Neural cell (in vitro differentiated cells): ENCODE measurements at regions not wholly inside any gene's neighbourhood (a gene's known extent, or its start where the extent isn't known, plus 50 kb on each side); places are given as distances from the start of the nearest gene placed in this dataset.

Experiments used
- H2AFZ ChIP-seq: fragments of 200-600, 300-800 bp; sonication (generic), shearing (Covaris generic); 2 replicates; pipeline ENCODE4 v1.6.0; 2014; ENCODE audit warnings: low read depth, mild to moderate bottlenecking, antibody characterized with exemption, low read length, moderate library complexity
- H3F3A ChIP-seq: fragments of 200-600 bp; shearing (Covaris generic); 2 replicates; pipeline ENCODE4 v1.6.1; 2016; ENCODE audit warnings: mild to moderate bottlenecking, moderate library complexity, mixed read lengths, antibody characterized with exemption, low read length; ENCODE audit not compliant: insufficient read depth, poor library complexity, severe bottlenecking
- H3K27ac ChIP-seq: fragments of 200-600, 300-800 bp; sonication (generic), shearing (Covaris generic); 2 replicates; pipeline ENCODE4 v1.5.1; 2014; ENCODE audit warnings: mild to moderate bottlenecking, low read length, moderate library complexity
- H3K27me3 ChIP-seq: fragments of 300-800, 200-600 bp; sonication (generic), shearing (Covaris generic); 2 replicates; pipeline ENCODE4 v1.6.0; 2014; ENCODE audit warnings: mild to moderate bottlenecking, low read depth, low read length, moderate library complexity; ENCODE audit not compliant: insufficient read depth
- H3K36me3 ChIP-seq: fragments of 300-800, 200-600 bp; sonication (generic), shearing (Covaris generic); 2 replicates; pipeline ENCODE4 v1.5.1; 2014; ENCODE audit warnings: mild to moderate bottlenecking, antibody characterized with exemption, low read length, moderate library complexity; ENCODE audit not compliant: insufficient read depth
- H3K4me2 ChIP-seq: fragments of 300-800, 200-600 bp; sonication (generic), shearing (Covaris generic); 2 replicates; pipeline ENCODE4 v1.6.0; 2014; ENCODE audit warnings: mild to moderate bottlenecking, low read length
- H3K4me3 ChIP-seq: fragments of 300-800, 200-600 bp; sonication (generic), shearing (Covaris generic); 2 replicates; pipeline ENCODE4 v1.5.1; 2014; ENCODE audit warnings: mild to moderate bottlenecking, low read length, moderate library complexity
- H3K79me2 ChIP-seq: fragments of 200-600 bp; shearing (Covaris generic); replicated peaks from 2 replicates; pipeline ENCODE4 v1.6.0; 2014; ENCODE audit warnings: mild to moderate bottlenecking, low read length, moderate library complexity; ENCODE audit not compliant: insufficient read depth
- H3K9ac ChIP-seq: fragments of 300-800, 200-600 bp; sonication (generic), shearing (Covaris generic); 2 replicates; pipeline ENCODE4 v1.6.1; 2016; ENCODE audit warnings: mild to moderate bottlenecking, low read length, mixed read lengths
- H3K9me2 ChIP-seq: fragments of 200-600 bp; shearing (Covaris generic); 2 replicates; pipeline ENCODE4 v1.6.1; 2016; ENCODE audit warnings: mild to moderate bottlenecking, low read length, mixed read lengths; ENCODE audit not compliant: insufficient read depth
- H3K9me3 ChIP-seq: fragments of 200-600, 300-800 bp; sonication (generic), shearing (Covaris generic); 2 replicates; pipeline ENCODE4 v1.6.1; 2016; ENCODE audit warnings: mild to moderate bottlenecking, mixed run types, low read length, moderate library complexity, mixed read lengths
- H4K20me1 ChIP-seq: fragments of 200-600 bp; shearing (Covaris generic); 2 replicates; pipeline ENCODE4 v1.6.1; 2016; ENCODE audit warnings: mild to moderate bottlenecking, mixed run types; ENCODE audit not compliant: insufficient read depth
- EP300 ChIP-seq: fragments of 450-650 bp; conservative IDR thresholded peaks from 2 replicates; pipeline ENCODE4 v1.6.1; 2014; ENCODE audit warnings: antibody characterized with exemption, mild to moderate bottlenecking, moderate library complexity; ENCODE audit not compliant: poor library complexity, severe bottlenecking
- EZH2 ChIP-seq: fragments of 200-600, 300-800 bp; shearing (Covaris generic), sonication (generic); IDR thresholded peaks from 2 replicates; pipeline ENCODE4 v1.6.1; 2014; ENCODE audit warnings: antibody characterized with exemption, low read length, borderline replicate concordance, mild to moderate bottlenecking; ENCODE audit not compliant: insufficient read depth, poor library complexity, severe bottlenecking
- MXI1 ChIP-seq: fragments of 450-650 bp; conservative IDR thresholded peaks from 2 replicates; pipeline ENCODE4 v1.6.1; 2014; ENCODE audit warnings: antibody characterized with exemption, mild to moderate bottlenecking; ENCODE audit not compliant: poor library complexity, severe bottlenecking
- POLR2AphosphoS5 ChIP-seq: IDR thresholded peaks from 2 replicates; pipeline ENCODE4 v1.6.1; 2012
- RAD21 ChIP-seq: fragments of 450-650 bp; conservative IDR thresholded peaks from 2 replicates; pipeline ENCODE4 v1.6.1; 2014; ENCODE audit warnings: antibody characterized with exemption, mild to moderate bottlenecking, moderate library complexity
- SMC3 ChIP-seq: fragments of 450-650 bp; conservative IDR thresholded peaks from 2 replicates; pipeline ENCODE4 v1.6.1; 2014; ENCODE audit warnings: antibody characterized with exemption, mild to moderate bottlenecking, moderate library complexity; ENCODE audit not compliant: poor library complexity
- TAF1 ChIP-seq: IDR thresholded peaks from 2 replicates; pipeline ENCODE4 v1.6.1; 2012; ENCODE audit warnings: low read depth
- TF ChIP-seq, protein P1 (sequence below): IDR thresholded peaks from 2 replicates; pipeline ENCODE4 v1.6.1; 2012; ENCODE audit warnings: borderline replicate concordance
- TF ChIP-seq, protein P2 (sequence below): fragments of 450-650 bp; IDR thresholded peaks from 2 replicates; pipeline ENCODE4 v1.5.1; 2014; ENCODE audit warnings: antibody characterized with exemption, mild to moderate bottlenecking, moderate library complexity; ENCODE audit not compliant: poor library complexity, severe bottlenecking

DNA sequence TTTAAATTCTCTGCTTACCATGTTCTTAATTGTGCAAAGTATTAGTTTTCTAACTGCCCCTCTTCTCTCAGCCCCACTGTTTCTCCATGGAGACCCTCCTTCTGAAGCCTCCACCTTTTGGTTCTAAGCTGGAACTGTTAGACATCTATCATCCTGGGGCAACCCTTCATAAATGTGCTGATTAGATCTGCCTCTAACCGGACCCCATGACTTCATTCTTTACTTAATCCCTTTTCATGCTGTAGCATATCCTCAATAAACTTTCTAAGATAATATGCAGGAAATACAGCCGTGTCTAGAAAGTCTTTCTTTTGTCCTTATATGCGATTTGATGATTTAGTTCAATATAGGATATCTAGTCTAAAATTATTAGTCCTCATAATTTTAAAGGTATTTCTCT lies 1020.1 kb downstream of the ADGRL2 start:
- Histone ChIP-seq H3K4me3 (no peak overlapping the region), H2AFZ (no peak overlapping the region)

DNA sequence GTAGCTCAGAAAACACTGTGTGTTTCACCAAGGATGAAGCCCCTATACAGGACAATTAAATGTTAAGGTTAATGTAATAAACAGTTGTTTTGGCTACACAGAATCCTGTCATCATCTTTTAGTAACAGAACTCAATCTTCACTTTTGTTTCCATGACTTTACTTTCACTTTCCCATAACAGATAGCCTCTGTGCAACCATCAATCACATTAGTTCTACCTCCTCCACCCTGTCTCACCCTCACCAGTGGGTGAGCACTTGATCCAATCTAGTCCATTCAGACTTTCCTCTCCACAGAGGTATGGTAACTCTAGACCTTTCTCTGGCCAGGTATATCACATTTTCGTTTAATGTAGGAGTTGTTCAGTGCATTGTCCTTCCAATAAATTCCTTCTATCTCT lies 1018.5 kb downstream of the ADGRL2 start:
- no peaks in the 10 kb centered on the region for H3K9me2 ChIP-seq
- H3K27me3 ChIP-seq: no peaks in the 10 kb centered on the region
- H3F3A ChIP-seq: no peaks in the 10 kb centered on the region
- H3K36me3 ChIP-seq: no peaks in the 10 kb centered on the region
- H3K4me3 ChIP-seq: no peak overlapping the region
- H3K79me2 ChIP-seq: no peaks in the 10 kb centered on the region
- TF ChIP-seq SMC3 (no peak), TAF1 (no peak), MXI1 (no peak), EZH2 (no peak), RAD21 (no peak), EP300 (no peak), POLR2AphosphoS5 (no peak)
- TF ChIP-seq, protein P1, sequence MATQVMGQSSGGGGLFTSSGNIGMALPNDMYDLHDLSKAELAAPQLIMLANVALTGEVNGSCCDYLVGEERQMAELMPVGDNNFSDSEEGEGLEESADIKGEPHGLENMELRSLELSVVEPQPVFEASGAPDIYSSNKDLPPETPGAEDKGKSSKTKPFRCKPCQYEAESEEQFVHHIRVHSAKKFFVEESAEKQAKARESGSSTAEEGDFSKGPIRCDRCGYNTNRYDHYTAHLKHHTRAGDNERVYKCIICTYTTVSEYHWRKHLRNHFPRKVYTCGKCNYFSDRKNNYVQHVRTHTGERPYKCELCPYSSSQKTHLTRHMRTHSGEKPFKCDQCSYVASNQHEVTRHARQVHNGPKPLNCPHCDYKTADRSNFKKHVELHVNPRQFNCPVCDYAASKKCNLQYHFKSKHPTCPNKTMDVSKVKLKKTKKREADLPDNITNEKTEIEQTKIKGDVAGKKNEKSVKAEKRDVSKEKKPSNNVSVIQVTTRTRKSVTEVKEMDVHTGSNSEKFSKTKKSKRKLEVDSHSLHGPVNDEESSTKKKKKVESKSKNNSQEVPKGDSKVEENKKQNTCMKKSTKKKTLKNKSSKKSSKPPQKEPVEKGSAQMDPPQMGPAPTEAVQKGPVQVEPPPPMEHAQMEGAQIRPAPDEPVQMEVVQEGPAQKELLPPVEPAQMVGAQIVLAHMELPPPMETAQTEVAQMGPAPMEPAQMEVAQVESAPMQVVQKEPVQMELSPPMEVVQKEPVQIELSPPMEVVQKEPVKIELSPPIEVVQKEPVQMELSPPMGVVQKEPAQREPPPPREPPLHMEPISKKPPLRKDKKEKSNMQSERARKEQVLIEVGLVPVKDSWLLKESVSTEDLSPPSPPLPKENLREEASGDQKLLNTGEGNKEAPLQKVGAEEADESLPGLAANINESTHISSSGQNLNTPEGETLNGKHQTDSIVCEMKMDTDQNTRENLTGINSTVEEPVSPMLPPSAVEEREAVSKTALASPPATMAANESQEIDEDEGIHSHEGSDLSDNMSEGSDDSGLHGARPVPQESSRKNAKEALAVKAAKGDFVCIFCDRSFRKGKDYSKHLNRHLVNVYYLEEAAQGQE: no peak
- TF ChIP-seq, protein P2, sequence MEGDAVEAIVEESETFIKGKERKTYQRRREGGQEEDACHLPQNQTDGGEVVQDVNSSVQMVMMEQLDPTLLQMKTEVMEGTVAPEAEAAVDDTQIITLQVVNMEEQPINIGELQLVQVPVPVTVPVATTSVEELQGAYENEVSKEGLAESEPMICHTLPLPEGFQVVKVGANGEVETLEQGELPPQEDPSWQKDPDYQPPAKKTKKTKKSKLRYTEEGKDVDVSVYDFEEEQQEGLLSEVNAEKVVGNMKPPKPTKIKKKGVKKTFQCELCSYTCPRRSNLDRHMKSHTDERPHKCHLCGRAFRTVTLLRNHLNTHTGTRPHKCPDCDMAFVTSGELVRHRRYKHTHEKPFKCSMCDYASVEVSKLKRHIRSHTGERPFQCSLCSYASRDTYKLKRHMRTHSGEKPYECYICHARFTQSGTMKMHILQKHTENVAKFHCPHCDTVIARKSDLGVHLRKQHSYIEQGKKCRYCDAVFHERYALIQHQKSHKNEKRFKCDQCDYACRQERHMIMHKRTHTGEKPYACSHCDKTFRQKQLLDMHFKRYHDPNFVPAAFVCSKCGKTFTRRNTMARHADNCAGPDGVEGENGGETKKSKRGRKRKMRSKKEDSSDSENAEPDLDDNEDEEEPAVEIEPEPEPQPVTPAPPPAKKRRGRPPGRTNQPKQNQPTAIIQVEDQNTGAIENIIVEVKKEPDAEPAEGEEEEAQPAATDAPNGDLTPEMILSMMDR: no peak
- H2AFZ ChIP-seq: no peak overlapping the region
- H3K4me2 ChIP-seq: no peak overlapping the region
- no peaks in the 10 kb centered on the region for H3K9me3 ChIP-seq
- no peak overlapping the region for H3K9ac ChIP-seq
- H4K20me1 ChIP-seq: no peaks in the 10 kb centered on the region
- no peak overlapping the region for H3K27ac ChIP-seq

More for the DNA sequence above, 1020.1 kb downstream of the ADGRL2 start:
- Histone ChIP-seq H3K9me3 (no peaks in the 10 kb centered on the region), H3K9me2 (no peaks in the 10 kb centered on the region), H3K4me2 (no peak overlapping the region), H3K79me2 (no peaks in the 10 kb centered on the region), H3K27me3 (no peaks in the 10 kb centered on the region), H3F3A (no peaks in the 10 kb centered on the region), H4K20me1 (no peaks in the 10 kb centered on the region), H3K9ac (no peak overlapping the region), H3K27ac (no peak overlapping the region), H3K36me3 (no peaks in the 10 kb centered on the region)
- no peak for TF ChIP-seq RAD21
- TF ChIP-seq, protein P1: no peak
- TF ChIP-seq EZH2: no peak
- TF ChIP-seq MXI1: no peak
- no peak for TF ChIP-seq POLR2AphosphoS5
- no peak for TF ChIP-seq EP300
- no peak for TF ChIP-seq SMC3
- TF ChIP-seq, protein P2: no peak
- TF ChIP-seq TAF1: no peak
